ENCODE measurements at regions not wholly inside any gene's neighbourhood (a gene's known extent, or its start where the extent isn't known, plus 50 kb on each side); places are given as distances from the start of the nearest gene placed in this dataset.

DNA sequence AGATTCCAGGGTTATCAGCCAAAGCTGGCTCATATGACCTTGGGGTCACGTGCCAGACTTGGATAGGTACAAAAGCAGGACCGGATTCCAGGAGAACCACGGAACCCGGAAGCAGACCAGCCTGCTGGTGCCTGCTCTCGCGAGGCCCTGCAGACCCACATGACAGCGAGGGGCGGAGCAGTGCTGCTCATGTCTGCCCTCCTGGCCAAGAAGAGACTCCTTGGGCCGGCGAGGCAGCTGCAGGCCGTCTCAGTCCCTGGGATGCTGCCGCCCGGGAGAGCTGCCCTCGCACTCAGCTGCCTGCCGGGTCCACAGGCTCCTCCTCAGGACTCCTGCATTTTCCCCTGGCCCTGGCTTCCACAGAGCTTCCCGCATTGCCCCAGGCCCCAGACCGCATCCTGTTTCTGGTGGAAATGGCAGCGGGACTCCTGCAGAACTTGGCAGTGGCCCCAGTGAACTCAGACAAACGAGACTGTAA lies 739.5 kb downstream of the SOCS6 start:
- no peak for DNase-seq (ENCODE audit: low spot score in 2 of 2)
- Histone ChIP-seq H3K9me3 (peaks cover 0 to 11% (median 0%) of the 10 kb centered on the region in 4 donors), H3K27ac (no peak overlapping the region), H3K36me3 (no peaks in the 10 kb centered on the region), H3K4me3 (no peak overlapping the region), H3K4me1 (no peaks in the 10 kb centered on the region), H3K27me3 (no peaks in the 10 kb centered on the region)
- no peak for TF ChIP-seq POLR2A (IDR thresholded peaks at IDR 0.05)
- TF ChIP-seq, protein P1, sequence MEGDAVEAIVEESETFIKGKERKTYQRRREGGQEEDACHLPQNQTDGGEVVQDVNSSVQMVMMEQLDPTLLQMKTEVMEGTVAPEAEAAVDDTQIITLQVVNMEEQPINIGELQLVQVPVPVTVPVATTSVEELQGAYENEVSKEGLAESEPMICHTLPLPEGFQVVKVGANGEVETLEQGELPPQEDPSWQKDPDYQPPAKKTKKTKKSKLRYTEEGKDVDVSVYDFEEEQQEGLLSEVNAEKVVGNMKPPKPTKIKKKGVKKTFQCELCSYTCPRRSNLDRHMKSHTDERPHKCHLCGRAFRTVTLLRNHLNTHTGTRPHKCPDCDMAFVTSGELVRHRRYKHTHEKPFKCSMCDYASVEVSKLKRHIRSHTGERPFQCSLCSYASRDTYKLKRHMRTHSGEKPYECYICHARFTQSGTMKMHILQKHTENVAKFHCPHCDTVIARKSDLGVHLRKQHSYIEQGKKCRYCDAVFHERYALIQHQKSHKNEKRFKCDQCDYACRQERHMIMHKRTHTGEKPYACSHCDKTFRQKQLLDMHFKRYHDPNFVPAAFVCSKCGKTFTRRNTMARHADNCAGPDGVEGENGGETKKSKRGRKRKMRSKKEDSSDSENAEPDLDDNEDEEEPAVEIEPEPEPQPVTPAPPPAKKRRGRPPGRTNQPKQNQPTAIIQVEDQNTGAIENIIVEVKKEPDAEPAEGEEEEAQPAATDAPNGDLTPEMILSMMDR (IDR thresholded peaks at IDR 0.05) = no peak
- WGBS, 2 donors = 84 to 87% methylated on average over 13 to 19 of the region's 19 CpGs

GRCh38 chr18:71027531-71027930 lies 738.7 kb downstream of the SOCS6 start:
- no peak for TF ChIP-seq EP300 (IDR thresholded peaks at IDR 0.05)
- TF ChIP-seq, protein P1 (IDR thresholded peaks at IDR 0.05) = no peak
- TF ChIP-seq POLR2A (IDR thresholded peaks at IDR 0.05) = no peak
- Histone ChIP-seq H3K36me3 (no peaks in the 10 kb centered on the region), H3K27me3 (no peaks in the 10 kb centered on the region), H3K4me3 (no peak overlapping the region), H3K27ac (no peak overlapping the region), H3K9me3 (peaks cover 0 to 11% (median 0%) of the 10 kb centered on the region in 4 donors), H3K4me1 (no peaks in the 10 kb centered on the region)
- no peak for DNase-seq (ENCODE audit: low spot score in 2 of 2)
- WGBS, 2 donors = 95 to 96% methylated on average over 4 of the region's 4 CpGs

GRCh38 chr18:71025505-71026225 lies 736.8 kb downstream of the SOCS6 start:
- Histone ChIP-seq H3K9me3 (peaks cover 0 to 4% (median 0%) of the 10 kb centered on the region in 4 donors), H3K4me1 (no peaks in the 10 kb centered on the region), H3K27ac (no peak overlapping the region), H3K4me3 (no peak overlapping the region), H3K36me3 (no peaks in the 10 kb centered on the region), H3K27me3 (no peaks in the 10 kb centered on the region)
- no peak for DNase-seq (ENCODE audit: low spot score in 2 of 2)
- TF ChIP-seq POLR2A (IDR thresholded peaks at IDR 0.05) (no peak), EP300 (IDR thresholded peaks at IDR 0.05) (no peak)
- TF ChIP-seq, protein P1 (IDR thresholded peaks at IDR 0.05) = no peak
- 81 to 86% methylated on average over 6 of the region's 6 CpGs for WGBS, 2 donors

- Histone ChIP-seq H3K4me3 (no peak overlapping the region), H3K27ac (no peak overlapping the region), H3K4me1 (no peaks in the 10 kb centered on the region), H3K9me3 (no peaks in the 10 kb centered on the region), H3K36me3 (no peaks in the 10 kb centered on the region), H3K27me3 (no peaks in the 10 kb centered on the region)
- WGBS, 2 donors = 89 to 97% methylated on average over 1 of the region's 1 CpG
- TF ChIP-seq, protein P1 (IDR thresholded peaks at IDR 0.05) = no peak
- DNase-seq (ENCODE audit: low spot score in 2 of 2) = no peak
Measured at GRCh38 chr18:71022389-71022788, 733.5 kb downstream of the SOCS6 start.

DNA sequence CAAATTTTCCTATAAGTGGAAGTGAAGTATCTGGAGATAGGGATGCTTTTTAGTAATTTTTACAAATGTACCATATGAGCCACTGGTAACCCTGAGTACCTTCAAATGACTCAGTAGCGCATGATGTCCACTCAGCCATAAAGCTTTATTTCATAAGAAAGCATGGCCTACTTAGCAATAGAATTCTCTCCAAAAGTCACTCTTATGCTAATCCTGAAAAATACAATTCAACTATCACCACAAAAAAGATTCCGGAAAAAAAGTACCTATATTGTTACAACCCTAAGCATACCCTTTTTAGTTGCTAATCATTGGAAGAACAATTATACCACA lies 732.2 kb downstream of the SOCS6 start:
- no peaks in the 10 kb centered on the region for H3K4me1 ChIP-seq
- no peak for DNase-seq (ENCODE audit: low spot score in 2 of 2)
- peaks cover 0 to under 1% (median 0%) of the 10 kb centered on the region in 4 donors for H3K9me3 ChIP-seq
- TF ChIP-seq, protein P1 (IDR thresholded peaks at IDR 0.05) = no peak
- no peak for TF ChIP-seq EP300 (IDR thresholded peaks at IDR 0.05)
- TF ChIP-seq POLR2A (IDR thresholded peaks at IDR 0.05) = no peak
- H3K4me3 ChIP-seq = no peak overlapping the region
- H3K27ac ChIP-seq = no peak overlapping the region
- H3K27me3 ChIP-seq = no peaks in the 10 kb centered on the region
- WGBS, 2 donors = 96 to 100% methylated on average over 2 of the region's 2 CpGs
- H3K36me3 ChIP-seq = no peaks in the 10 kb centered on the region

Measured in tibial nerve (tissue), 4 donors.